AG04449 (cell line): ENCODE measurements at regions not wholly inside any gene's neighbourhood (a gene's known extent, or its start where the extent isn't known, plus 50 kb on each side); places are given as distances from the start of the nearest gene placed in this dataset.

Source experiments
- CTCF ChIA-PET: fragments of 350-600 bp; formaldehyde crosslinking; extraction: SDS; loops from one replicate; lab custom pipeline; 2021; ENCODE audit warnings: antibody characterized with exemption; lab: Yijun Ruan, JAX
- POLR2A ChIA-PET: fragments of 400-600, 350-600 bp; formaldehyde crosslinking; extraction: SDS; loops from one replicate; lab custom pipeline; 2020; ENCODE audit warnings: antibody characterized with exemption, inconsistent platforms; lab: Yijun Ruan, JAX
- DNase-seq: peaks from one replicate; pipeline ENCODE4 v3.0.0-alpha.2; 2010; ENCODE audit warnings: low read depth, low spot score
- H3K4me3 ChIP-seq: 2 replicates; pipeline ENCODE4 v1.5.1; 2011; ENCODE audit warnings: low read depth, mild to moderate bottlenecking, control low read depth, low read length
- TF ChIP-seq, protein P1 (sequence below): IDR thresholded peaks from one replicate; pipeline ENCODE4 v1.5.1; 2011; ENCODE audit warnings: mild to moderate bottlenecking, moderate library complexity, low read length, control low read depth, inconsistent platforms; ENCODE audit not compliant: insufficient read depth; ENCODE audit errors: missing control alignments

- no peak overlapping the region for H3K4me3 ChIP-seq
- CTCF ChIA-PET, result interaction anchor here (0.7 to 8.6 kb wide), 2 partner anchors 12 to 193 kb away, joined by 3 to 153 read pairs; partner anchors contain the start of gene CCL1
- no peak for DNase-seq
- TF ChIP-seq, protein P1, sequence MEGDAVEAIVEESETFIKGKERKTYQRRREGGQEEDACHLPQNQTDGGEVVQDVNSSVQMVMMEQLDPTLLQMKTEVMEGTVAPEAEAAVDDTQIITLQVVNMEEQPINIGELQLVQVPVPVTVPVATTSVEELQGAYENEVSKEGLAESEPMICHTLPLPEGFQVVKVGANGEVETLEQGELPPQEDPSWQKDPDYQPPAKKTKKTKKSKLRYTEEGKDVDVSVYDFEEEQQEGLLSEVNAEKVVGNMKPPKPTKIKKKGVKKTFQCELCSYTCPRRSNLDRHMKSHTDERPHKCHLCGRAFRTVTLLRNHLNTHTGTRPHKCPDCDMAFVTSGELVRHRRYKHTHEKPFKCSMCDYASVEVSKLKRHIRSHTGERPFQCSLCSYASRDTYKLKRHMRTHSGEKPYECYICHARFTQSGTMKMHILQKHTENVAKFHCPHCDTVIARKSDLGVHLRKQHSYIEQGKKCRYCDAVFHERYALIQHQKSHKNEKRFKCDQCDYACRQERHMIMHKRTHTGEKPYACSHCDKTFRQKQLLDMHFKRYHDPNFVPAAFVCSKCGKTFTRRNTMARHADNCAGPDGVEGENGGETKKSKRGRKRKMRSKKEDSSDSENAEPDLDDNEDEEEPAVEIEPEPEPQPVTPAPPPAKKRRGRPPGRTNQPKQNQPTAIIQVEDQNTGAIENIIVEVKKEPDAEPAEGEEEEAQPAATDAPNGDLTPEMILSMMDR, result no peak
- POLR2A ChIA-PET, result no interaction called here
Observed at GRCh38 chr17:34167354-34167753, 87.7 kb upstream of the CCL2 start.

- ChIA-PET CTCF (interaction anchor here (8.6 kb wide), 1 partner anchor 191 kb away, joined by 153 read pairs; the partner anchor contains the start of gene CCL1), POLR2A (no interaction called here)
- H3K4me3 ChIP-seq, result no peak overlapping the region
- TF ChIP-seq, protein P1, result no peak
- DNase-seq, result no peak
Observed at GRCh38 chr17:34168989-34169388, 86.1 kb upstream of the CCL2 start.

DNA sequence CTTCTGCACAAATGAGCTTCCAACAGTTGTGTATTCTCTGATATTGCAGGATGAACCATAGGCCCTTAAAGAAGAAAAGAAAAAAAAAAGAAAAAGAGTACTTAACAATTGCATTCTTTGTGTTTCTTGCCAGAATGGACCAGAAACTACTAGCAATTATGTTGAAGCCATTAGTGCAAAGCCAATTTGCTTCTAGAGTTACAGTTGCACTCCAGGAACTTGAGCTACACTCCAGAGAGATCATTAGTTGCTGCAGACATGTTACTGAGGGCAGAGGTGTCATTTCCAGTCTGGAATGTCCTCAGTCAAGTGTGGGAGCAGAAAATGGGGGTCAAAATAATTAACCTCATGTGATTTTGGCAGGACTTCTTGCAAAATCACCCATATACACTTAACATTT lies 85.6 kb upstream of the CCL2 start:
- TF ChIP-seq, protein P1, result no peak
- ChIA-PET CTCF (interaction anchor here (8.6 kb wide), 1 partner anchor 191 kb away, joined by 153 read pairs; the partner anchor contains the start of gene CCL1), POLR2A (no interaction called here)
- no peak overlapping the region for H3K4me3 ChIP-seq
- no peak for DNase-seq

DNA sequence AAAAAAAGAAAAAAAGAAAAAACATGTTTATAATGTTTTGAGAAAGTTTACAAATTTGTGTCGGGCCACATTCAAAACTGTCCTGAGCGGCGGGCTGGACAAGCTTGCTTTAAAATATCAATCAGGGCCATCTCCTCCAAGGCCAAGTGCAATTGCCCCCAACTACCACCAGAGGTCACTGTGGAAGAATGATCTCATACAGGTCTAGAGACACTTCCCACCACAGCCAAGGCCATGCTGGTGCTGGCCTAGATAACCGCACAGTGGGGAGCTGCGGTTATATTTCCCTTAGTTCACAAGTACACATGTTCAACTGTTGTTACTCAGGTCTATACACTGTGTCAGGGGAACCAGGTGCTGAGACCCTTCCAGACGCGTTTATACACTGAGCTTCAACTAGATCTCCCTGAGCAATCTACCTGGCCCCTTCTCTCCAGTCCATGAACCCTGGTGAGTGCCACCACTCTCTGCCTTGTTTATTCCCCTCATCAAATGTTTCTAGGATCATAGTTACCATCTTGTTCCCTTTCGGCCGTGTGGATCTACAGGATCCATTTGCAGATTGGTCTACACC lies 83.8 kb upstream of the CCL2 start:
- CTCF ChIA-PET, result interaction anchor here (0.6 to 8.6 kb wide), 25 partner anchors 8 to 393 kb away, joined by 3 to 153 read pairs (median 4); partner anchors contain the start of genes CCL1, CCL13 and CCL7
- no peak for DNase-seq
- no peak overlapping the region for H3K4me3 ChIP-seq
- POLR2A ChIA-PET, result no interaction called here
- TF ChIP-seq, protein P1, result peak; percentile 80

GRCh38 chr17:34172390-34172918 lies 82.6 kb upstream of the CCL2 start:
- ChIA-PET CTCF (interaction anchor here (1.1 to 8.6 kb wide), 8 partner anchors 7 to 200 kb away, joined by 3 to 153 read pairs (median 7); partner anchors contain the start of gene CCL1), POLR2A (no interaction called here)
- no peak for DNase-seq
- TF ChIP-seq, protein P1, result no peak
- H3K4me3 ChIP-seq, result no peak overlapping the region

DNA sequence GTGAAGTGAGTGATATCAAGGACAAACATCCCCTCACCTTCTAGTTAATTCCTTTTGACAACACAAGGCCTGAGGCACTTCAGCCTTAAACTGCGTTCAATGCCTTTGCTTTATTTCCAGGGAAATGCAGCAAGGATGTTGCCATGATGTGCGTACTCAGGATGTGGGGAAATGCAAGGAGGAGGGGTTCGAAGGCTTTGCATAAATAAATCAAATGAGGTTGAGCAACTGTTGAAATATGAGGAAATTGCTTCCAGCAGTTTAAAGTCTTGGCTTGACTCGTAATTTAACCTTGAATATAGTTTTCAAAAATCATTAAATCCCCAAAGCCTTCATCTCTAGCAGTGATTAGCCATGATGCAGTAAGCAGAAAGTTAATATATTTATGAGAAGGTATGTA lies 81.8 kb upstream of the CCL2 start:
- H3K4me3 ChIP-seq, result no peak overlapping the region
- no peak for DNase-seq
- POLR2A ChIA-PET, result no interaction called here
- TF ChIP-seq, protein P1, result no peak
- CTCF ChIA-PET, result interaction anchor here (3.3 to 8.6 kb wide), 2 partner anchors 28 to 187 kb away, joined by 30 to 153 read pairs; partner anchors contain the start of gene CCL1
